BE2C (cell line): ENCODE measurements at regions not wholly inside any gene's neighbourhood (a gene's known extent, or its start where the extent isn't known, plus 50 kb on each side); places are given as distances from the start of the nearest gene placed in this dataset.

Experiments used
- DNase-seq: peaks from one replicate; pipeline ENCODE4 v3.0.0-alpha.2; 2020
- H3K27me3 ChIP-seq: fragments of 250-450 bp; sonication (Bioruptor Pico); 2 replicates; pipeline ENCODE4 v1.5.1; 2020; ENCODE audit warnings: mild to moderate bottlenecking
- H3K36me3 ChIP-seq: fragments of 250-450 bp; sonication (Bioruptor Pico); 2 replicates; pipeline ENCODE4 v1.5.1; 2020; ENCODE audit warnings: mild to moderate bottlenecking
- H3K4me1 ChIP-seq: fragments of 250-450 bp; sonication (Bioruptor Pico); 2 replicates; pipeline ENCODE4 v1.5.1; 2020
- H3K4me3 ChIP-seq: 2 replicates; pipeline ENCODE4 v1.5.1; 2011; ENCODE audit warnings: low read depth, low read length
- H3K9me3 ChIP-seq: fragments of 250-450 bp; sonication (Bioruptor Pico); 2 replicates; pipeline ENCODE4 v1.5.1; 2020
- CTCF ChIP-seq: IDR thresholded peaks from 2 replicates; pipeline ENCODE4 v1.5.1; 2012; ENCODE audit warnings: mild to moderate bottlenecking, low read depth, low read length

- H3K27me3 ChIP-seq: no peaks in the 10 kb centered on the region
- H3K36me3 ChIP-seq: no peaks in the 10 kb centered on the region
- no peak overlapping the region for H3K4me3 ChIP-seq
- TF ChIP-seq CTCF: no peak
- no peaks in the 10 kb centered on the region for H3K4me1 ChIP-seq
- no peak for DNase-seq
- no peaks in the 10 kb centered on the region for H3K9me3 ChIP-seq
Measured at GRCh38 chr5:90162324-90162723, 247.2 kb downstream of the CETN3 start.

GRCh38 chr5:90161414-90161813, 248.1 kb downstream of the CETN3 start:
- peak; percentile 42 for DNase-seq
- no peak overlapping the region for H3K4me3 ChIP-seq
- no peaks in the 10 kb centered on the region for H3K9me3 ChIP-seq
- peak; percentile 35; the same call in 1 of the 2 replicates for TF ChIP-seq CTCF
- no peaks in the 10 kb centered on the region for H3K36me3 ChIP-seq
- no peaks in the 10 kb centered on the region for H3K4me1 ChIP-seq
- H3K27me3 ChIP-seq: no peaks in the 10 kb centered on the region

GRCh38 chr5:90158131-90158530, 251.4 kb downstream of the CETN3 start:
- no peaks in the 10 kb centered on the region for H3K27me3 ChIP-seq
- no peak overlapping the region for H3K4me3 ChIP-seq
- no peak for DNase-seq
- TF ChIP-seq CTCF: no peak
- H3K36me3 ChIP-seq: no peaks in the 10 kb centered on the region
- no peaks in the 10 kb centered on the region for H3K9me3 ChIP-seq
- H3K4me1 ChIP-seq: no peaks in the 10 kb centered on the region

DNA sequence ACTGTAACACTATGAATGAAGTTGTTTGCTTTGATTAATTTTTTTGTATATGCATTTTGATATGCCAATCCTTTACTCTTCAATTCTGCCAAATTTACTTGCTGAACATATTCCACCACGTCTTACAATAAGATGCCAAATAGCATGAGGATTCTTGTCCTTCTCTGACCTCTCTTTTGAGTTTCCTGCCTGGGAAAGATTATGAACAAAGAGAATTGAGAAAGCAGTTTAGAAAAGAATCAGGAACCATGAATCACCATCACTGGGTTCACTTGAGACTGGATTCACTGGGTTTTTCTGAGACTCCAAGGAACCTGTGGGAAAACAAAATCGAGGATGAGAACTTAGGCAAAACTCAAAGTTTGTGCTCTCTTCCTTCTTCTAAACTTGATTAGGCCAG, 256.5 kb downstream of the CETN3 start:
- no peaks in the 10 kb centered on the region for H3K9me3 ChIP-seq
- no peaks in the 10 kb centered on the region for H3K27me3 ChIP-seq
- H3K36me3 ChIP-seq: no peaks in the 10 kb centered on the region
- no peak for DNase-seq
- no peak for TF ChIP-seq CTCF
- no peak overlapping the region for H3K4me3 ChIP-seq
- H3K4me1 ChIP-seq: no peaks in the 10 kb centered on the region

DNA sequence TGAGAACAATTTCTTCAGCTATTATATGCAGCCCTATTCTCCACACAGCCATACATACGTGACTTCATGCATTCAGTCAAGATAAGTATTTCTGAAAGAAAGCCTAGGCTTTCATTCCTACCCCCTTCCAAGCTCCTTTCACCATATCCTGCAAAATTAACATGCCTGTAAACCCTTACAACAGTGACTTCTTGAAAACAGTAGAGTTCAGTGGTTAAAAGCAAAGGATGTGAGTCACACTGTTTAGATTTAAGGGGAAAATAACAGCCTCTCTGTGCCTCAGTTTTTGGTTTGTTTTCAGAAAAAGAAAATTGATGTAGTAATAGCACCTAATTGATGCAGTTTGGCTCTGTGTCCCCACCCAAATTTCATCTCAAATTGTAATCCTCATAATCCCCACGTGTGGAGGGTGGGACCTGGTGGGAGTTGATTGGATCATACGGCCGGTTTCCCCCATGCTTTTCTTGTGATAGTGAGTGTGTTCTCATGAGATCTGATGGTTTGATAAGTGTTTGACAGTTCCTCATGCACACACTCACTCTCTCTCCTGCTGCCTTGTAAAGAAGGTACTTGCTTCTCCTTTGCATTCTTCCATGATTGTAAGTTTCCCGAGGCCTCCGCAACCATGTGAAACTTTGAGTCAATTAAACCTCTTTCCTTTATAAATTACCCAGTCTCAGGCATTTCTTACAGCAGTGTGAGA, 264.8 kb downstream of the CETN3 start:
- TF ChIP-seq CTCF: no peak
- Histone ChIP-seq H3K27me3 (no peaks in the 10 kb centered on the region), H3K9me3 (no peaks in the 10 kb centered on the region), H3K4me3 (no peak overlapping the region), H3K4me1 (no peaks in the 10 kb centered on the region), H3K36me3 (no peaks in the 10 kb centered on the region)
- DNase-seq: no peak

GRCh38 chr5:90142541-90142940, 267.0 kb downstream of the CETN3 start:
- no peak for TF ChIP-seq CTCF
- Histone ChIP-seq H3K4me1 (no peaks in the 10 kb centered on the region), H3K9me3 (no peaks in the 10 kb centered on the region), H3K36me3 (no peaks in the 10 kb centered on the region), H3K27me3 (no peaks in the 10 kb centered on the region), H3K4me3 (no peak overlapping the region)
- DNase-seq: no peak
